Stimulated activated CD4-positive, alpha-beta T cell treated with anti-CD3 and anti-CD28 coated beads, Interleukin-12 subunit alpha, Interleukin-12 subunit beta, amount 100 ng/mL, for 4 hours (primary cell): ENCODE measurements at regions not wholly inside any gene's neighbourhood (a gene's known extent, or its start where the extent isn't known, plus 50 kb on each side); places are given as distances from the start of the nearest gene placed in this dataset.
"Not testable (repeated sequence)": the region's sequence is repeated elsewhere in the genome, so short reads cannot be mapped to it uniquely, and the experiment has no call there.

Experiments
- DNase-seq: peaks from one replicate; pipeline ENCODE4 v3.0.0-alpha.2; 2020

- no peak for DNase-seq
Observed at GRCh38 chr2:62410015-62410453, 96.0 kb downstream of the TMEM17 start.

DNA sequence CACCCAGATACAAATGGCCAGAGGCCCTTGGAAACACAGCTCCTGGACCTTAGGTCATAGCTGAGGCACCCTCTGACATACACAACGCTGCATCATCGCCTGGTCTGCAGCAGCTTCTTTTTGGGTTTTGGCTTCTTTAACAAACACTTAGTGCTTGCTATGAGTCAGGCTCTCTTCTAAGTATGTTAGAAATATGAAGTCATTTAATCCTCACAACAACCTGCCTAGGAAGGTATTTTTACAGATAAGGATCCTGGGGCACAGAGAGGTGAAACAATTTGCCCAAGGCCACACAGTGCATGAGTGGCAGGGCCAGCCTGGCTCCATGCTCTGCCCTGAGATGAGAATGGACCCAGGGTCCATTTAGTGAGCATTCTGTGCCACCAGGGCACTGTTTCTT is 96.6 kb downstream of the TMEM17 start:
- DNase-seq = no peak

DNA sequence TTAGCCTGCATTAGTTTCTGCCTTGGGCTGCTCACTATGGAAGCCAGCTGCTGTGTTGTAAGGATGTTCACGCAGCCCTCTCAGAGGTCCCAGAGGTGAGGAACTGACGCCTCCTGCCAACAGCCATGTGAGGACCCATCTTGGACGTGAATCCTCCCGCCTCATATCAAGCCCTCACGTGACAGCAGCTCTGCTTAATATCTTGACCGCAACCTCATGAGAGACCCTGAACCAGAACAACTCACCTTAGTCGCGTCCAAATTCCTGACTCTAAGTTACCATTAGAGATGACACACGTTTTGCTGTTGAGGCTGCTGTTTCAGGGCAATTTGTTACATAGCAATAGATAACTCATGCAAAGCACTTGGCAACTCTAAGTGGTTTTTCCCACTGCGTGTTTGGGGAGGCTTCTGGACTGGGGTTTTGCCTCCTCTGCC is 97.7 kb downstream of the TMEM17 start:
- DNase-seq = no peak

DNA sequence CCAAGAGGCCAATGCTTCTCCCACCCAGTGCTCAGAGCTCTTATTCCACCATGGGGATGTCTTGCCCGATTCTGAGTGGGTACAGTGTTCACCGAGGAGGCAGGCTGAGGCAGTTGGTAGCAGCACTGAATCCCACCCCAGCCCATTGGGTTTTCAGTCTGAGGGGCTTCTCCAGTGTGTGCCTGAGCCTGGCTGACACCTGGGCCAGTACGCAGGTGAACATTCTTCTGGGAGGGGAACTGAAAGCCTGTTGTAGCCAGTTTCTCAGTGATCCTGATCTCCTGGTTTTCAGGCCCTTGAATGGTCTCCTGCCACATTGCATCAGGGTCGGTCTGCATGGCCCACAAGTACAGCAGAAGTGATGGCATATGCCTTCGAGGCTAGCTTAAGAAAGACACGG is 98.2 kb downstream of the TMEM17 start:
- DNase-seq = no peak

GRCh38 chr2:62407401-62407800 is 98.6 kb downstream of the TMEM17 start:
- DNase-seq = no peak

DNA sequence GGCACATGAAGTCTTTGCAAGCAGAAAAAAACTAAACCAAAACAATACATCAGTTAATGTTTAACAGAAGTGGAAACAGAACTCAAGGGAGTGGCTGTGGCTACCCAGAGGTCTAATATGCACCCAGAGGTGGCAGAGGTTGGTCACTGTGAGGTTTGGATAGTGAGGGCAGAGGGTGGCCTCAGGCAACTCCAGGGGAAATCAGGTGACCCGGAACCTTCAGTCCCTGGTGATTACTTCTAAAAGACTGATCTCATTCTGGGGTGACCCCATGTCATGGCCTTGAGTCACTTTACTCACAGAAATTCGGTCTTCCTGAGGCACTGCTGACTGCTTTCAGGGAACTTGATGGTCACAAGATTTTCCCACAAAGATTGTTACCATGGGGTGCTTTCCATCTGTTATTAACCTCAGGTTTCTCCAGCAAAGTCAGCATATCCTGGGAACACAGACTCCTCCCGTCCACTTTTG is 99.4 kb downstream of the TMEM17 start:
- no peak for DNase-seq

- no peak for DNase-seq
Observed at GRCh38 chr2:62404913-62405312, 101.1 kb downstream of the TMEM17 start.

GRCh38 chr2:62402156-62402555 is 103.8 kb downstream of the TMEM17 start:
- no peak for DNase-seq

- DNase-seq = no peak
Observed at GRCh38 chr2:62398356-62398755, 107.6 kb downstream of the TMEM17 start.

DNA sequence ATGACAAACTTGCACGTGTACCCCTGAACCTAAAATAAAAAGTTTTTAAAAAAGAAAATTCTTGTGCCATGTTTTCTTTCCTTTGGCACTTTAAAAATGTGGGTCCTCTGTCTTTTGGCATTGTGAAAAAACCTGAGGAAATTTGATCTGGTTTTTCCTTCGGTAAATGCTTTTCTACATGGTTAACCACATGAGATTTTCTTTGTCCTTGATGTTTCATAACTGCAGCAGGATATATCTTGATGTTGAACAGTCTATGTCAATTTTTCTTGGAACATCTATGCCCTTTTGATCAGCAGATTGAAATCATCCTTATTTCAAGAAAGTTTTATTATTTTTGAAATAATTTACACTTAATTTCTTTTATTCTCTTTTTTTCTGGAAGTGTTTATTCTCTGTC is 109.1 kb downstream of the TMEM17 start:
- DNase-seq = no peak

GRCh38 chr2:62393293-62393692 is 112.7 kb downstream of the TMEM17 start:
- no peak for DNase-seq

DNA sequence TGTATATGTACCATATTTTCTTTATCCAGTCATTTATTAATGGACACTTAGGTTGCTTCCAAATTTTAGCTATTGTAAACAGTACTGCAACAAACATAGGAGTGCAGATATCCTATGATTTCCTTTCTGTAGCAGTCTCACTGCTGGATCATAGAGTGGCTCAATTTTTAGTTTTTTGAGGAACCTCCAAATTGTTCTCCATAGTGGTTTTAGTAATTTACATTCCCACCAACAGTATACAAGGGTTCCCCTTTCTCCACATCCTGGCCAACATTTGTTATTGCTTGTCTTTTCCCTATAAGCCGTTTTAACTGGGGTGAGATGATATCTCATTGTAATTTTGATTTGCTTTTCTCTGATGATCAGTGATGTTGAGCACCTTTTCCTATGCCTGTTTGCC is 114.3 kb downstream of the TMEM17 start:
- no peak for DNase-seq

- DNase-seq = not testable (repeated sequence)
Observed at GRCh38 chr2:62386378-62386777, 119.6 kb downstream of the TMEM17 start.

DNA sequence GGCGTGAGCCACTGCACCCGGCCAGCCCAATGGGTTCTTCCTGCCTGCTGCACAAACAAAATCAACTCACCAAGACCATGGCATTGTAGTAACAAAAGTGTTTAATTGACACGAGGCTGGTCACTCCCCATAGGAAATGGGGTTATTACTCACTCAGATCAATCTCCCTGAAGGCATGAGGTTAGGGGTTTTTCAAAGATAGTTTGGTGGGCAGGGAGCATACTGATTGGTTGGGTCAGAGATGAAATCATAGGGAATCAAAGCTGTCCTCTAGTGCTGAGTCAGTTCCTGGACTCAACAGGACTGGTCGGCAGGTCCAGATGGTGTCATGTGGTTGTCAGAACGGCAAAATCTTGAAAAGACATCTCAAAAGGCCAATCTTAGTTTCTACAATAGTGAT is 122.1 kb downstream of the TMEM17 start:
- no peak for DNase-seq

DNA sequence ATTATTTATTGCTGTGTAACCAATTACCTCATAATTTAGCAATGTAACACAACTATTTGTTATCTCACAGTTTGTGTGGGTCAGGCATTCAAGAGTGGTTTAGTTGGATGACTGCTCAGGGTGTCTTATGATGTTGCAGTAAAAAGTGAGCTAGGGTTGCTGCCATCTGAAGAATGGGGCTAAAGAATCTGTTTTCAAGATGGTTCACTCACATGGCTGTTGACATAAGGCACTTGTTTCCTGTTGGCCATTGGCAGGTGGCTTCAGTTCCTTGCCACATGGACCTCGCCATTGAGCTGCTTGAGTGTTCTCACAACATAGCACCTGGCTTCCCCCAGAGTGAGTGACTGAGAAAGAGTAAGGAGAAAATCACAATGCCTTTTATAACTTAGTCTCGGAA is 123.2 kb downstream of the TMEM17 start:
- DNase-seq = no peak

DNA sequence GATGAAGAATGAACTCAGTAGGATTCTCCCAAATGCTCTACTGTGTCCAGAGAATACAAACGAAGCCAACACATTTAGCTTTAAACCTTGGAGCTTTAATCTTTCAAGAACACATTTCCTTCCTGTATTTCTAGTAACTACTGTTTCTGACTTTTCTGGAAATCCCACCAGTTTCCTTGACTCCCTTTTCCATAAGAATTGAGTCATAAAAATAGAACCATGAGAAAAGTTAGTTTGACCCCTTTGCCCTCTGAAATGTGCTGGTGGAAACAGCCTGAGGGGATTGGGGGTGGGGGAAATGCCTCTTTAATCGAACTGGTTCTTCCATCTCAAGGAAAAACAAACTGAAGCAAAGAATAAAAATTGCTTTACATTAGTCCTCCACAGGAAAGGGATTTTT is 123.9 kb downstream of the TMEM17 start:
- no peak for DNase-seq

GRCh38 chr2:62381656-62382055 is 124.3 kb downstream of the TMEM17 start:
- DNase-seq = no peak

DNA sequence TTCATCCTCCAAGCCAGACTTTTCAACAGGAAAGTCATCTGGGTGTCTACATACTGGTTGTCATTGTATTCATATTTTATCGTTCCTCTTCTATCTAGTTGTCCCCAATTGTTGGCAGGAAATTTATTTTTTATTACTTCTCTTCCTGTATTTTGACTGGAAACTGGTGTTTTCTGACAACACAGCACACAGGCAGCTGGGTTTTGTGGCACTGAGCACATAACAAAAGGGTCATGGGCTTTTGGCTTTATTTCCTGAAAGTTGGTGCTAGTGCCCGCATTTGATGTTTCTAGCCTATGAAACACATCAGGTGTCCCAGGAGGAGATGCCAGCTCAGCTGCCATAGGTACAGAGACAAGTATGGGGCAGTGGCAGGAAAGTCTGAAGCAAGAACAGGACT is 126.4 kb downstream of the TMEM17 start:
- no peak for DNase-seq

DNA sequence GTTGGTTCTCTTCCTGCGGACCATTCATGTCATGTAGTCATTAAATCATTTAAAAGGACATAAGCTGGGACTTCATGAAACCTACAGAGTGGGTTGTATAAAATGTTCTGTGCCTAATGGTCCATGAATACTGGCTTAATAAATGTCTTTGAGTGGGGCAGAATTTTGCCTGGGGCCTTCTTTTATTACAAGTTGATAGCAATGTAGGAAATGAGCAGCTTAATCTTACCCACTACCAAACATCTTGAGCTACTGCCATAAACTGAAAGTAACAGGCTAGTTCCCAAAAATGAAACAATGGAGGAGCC is 130.9 kb downstream of the TMEM17 start:
- no peak for DNase-seq

DNA sequence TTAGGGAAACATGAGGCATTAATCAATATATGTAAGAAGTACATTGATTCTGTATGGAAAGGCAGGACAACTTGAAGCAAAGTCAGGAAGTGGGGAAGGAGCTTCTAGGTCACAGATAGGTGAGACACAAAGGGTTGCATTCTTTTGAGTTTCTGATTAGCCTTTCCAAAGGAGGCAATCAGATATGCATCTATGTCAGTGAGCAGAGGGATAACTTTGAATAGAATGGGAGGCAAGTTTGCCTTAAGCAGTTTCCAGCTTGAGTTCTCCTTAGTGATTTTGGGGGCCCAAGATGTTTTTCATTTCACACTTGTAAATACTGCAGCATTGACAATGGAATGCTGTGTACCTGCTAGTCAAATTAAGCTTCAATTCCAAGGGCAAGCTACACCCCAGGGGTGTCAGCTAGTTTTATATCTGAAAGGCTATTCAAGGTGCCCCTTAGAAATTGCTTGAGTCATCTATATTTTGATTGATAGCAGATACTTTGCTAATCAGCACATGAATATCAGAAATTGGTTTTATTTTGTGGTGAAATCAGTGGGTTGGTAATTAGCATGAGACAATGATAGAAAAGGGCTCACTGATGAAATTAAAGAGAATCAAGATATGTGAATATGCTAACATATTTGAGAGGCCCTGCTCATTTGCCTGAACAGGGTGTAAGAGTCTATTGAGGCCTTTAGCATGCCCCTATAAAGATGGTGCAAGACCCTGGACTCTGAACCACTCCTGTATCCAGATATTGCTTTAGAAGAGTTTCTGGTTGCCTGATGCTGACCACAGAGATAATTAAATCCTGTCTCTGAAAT is 131.5 kb downstream of the TMEM17 start:
- no peak for DNase-seq

GRCh38 chr2:62372824-62373223 is 133.2 kb downstream of the TMEM17 start:
- no peak for DNase-seq

- DNase-seq = no peak
Observed at GRCh38 chr2:62370321-62371250, 135.4 kb downstream of the TMEM17 start.

- DNase-seq = no peak
Observed at GRCh38 chr2:62369541-62370202, 136.3 kb downstream of the TMEM17 start.
